GM18867 (cell line): ENCODE measurements at regions not wholly inside any gene's neighbourhood (a gene's known extent, or its start where the extent isn't known, plus 50 kb on each side); places are given as distances from the start of the nearest gene placed in this dataset.

Experiments
- ATAC-seq: cut with Tn5 transposase; IDR thresholded peaks from one replicate; pipeline ENCODE4 v1.9.1; 2021; ENCODE audit warnings: mild to moderate bottlenecking, moderate library complexity; ENCODE audit not compliant: unreplicated experiment

DNA sequence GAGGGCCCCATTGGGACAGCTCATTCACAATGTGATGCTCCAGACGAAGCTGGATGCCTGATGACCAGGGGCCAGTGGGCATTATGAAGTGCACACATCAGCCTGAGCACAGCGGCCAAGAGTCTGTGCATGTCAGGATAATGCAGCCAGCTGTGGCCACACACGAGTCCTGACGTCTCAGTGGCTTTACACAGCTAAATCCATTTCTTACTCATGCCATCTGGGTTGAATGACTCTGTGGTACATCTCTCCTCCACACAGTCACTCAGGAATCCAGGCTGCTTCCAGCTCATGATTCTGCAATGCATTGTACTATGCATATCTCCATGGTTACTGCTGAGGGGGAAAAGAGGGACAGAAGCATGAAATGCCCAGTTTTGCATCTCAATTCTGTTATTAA lies 123.6 kb downstream of the PRLHR start:
- no peak for ATAC-seq

- no peak for ATAC-seq
Observed at GRCh38 chr10:118470470-118470869, 125.0 kb downstream of the PRLHR start.

- ATAC-seq = no peak
Observed at GRCh38 chr10:118467200-118467599, 125.1 kb upstream of the FAM204A start.

- no peak for ATAC-seq
Observed at GRCh38 chr10:118465300-118465874, 123.3 kb upstream of the FAM204A start.

DNA sequence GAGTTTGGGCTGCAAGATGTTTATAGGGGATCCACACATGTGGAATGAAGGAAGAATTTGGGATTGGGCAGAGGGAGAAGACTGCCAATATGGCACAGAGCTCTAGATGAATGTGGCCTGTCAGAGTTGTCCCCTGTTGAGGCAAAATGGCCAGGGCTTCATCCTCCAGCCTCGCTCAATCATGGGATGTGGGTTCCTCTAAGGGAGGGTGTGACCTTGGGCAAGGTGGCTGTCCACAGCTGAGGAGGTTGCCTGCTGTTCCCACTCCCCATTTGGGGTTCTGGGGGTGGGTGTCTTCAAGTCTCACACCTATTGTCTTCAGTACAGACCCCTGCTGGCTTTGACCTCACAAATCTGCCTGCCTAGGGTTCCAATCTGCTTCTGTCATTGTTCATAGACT lies 121.6 kb upstream of the FAM204A start:
- ATAC-seq = no peak

GRCh38 chr10:118462401-118462800 lies 120.3 kb upstream of the FAM204A start:
- no peak for ATAC-seq

- ATAC-seq = peak; percentile 88
Observed at GRCh38 chr10:118459642-118460193, 117.6 kb upstream of the FAM204A start.

DNA sequence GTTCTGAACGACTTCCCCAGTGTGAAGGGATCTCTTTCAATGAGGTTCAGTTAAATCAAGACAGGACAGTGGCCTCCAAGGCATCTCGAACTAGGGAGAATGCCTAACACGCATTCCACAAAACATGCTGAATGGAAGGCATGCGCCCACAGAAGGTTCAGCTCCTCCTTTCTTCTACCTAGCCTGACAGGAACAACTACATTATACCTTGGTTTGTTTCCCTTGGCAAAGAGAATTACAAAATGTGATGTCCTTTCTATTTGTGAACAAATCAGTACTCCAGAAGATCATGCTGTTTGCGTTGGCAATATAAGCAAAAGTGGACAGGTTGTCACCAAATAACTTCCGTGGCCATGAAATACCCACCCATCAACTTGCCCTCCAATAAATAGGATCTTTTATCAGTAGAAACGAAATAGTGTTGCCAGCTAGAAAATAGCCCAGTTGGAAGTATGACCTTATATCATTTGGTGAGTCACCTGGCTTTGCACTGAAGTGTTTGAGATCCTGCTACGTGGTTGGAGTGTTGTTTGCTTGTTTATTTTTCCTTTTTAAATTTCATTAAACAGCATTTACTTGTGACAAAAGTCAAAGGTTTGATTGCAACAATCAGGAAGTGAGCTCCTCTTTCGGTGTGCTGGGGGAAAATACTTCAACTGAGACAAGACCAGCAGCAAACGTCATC lies 117.0 kb upstream of the FAM204A start:
- ATAC-seq = peak; percentile 10

DNA sequence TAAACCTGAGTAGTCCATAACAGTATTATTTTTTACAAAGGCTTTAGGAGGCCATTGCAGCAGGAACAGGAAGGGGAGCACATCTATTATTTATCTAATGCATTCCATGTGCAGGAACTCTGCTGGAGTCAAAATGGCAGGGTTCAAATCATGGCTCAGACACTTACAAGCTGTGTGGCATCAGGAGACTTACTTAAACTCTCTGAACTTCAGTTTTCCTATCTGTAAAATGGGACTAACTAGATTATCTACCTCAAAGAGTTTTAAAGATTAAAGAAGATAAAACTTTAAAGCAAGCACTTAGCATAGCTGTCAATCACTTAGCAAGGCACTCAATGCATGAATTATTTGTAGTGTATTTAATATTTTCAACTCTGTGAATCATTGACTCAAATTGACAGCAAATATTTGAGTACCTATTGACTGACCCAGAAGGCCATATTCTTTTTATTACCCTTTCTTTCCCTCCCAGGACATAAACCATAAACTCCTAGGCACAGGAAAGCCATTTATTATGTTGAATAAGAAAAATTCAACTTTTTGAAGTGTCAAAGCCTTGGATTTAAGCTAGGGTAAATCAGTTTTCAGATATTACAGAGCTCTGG lies 115.8 kb upstream of the FAM204A start:
- no peak for ATAC-seq

DNA sequence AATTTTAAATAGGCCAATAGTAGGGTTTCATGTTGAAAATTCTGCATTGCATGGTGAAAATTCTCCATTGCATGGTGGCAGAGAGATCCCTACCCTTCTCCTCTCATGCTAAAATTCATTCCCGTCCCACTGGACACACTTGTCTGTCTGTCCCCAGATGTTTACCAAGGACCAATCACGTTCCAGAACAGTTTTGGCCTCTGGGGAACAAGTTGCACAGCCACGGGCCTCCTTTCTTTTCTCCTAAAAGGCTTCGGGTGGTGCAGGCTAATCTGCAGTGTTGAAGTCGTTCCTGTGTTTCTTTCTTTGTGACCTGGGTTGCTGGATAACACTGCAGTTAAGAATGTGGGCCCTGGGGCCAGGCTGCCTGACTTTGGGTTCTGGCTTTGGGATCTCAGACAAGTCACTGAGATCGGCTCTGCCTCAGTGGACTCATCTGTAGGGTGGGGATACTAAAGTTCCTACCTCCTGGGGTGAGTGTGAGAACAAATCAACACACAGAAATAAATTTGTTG lies 113.1 kb upstream of the FAM204A start:
- ATAC-seq = no peak

DNA sequence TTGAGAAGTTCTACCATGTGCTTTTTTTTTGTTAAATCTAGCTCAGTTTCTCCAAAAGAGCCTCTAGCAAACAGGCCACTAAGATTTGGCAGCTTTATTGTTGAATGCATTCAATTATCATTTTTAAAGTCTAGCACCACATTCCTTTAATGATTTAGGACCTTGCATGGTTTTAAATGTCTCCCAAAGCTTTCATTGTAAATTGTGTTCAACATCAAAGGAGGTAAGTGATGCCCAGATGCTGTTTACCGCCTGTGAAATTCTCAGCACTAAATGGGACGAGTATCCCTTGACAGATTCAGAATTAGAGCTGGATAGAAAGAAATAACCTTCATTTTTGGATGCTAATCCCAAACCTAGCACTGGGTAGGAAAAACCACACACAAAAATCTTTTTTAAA lies 112.1 kb upstream of the FAM204A start:
- no peak for ATAC-seq

DNA sequence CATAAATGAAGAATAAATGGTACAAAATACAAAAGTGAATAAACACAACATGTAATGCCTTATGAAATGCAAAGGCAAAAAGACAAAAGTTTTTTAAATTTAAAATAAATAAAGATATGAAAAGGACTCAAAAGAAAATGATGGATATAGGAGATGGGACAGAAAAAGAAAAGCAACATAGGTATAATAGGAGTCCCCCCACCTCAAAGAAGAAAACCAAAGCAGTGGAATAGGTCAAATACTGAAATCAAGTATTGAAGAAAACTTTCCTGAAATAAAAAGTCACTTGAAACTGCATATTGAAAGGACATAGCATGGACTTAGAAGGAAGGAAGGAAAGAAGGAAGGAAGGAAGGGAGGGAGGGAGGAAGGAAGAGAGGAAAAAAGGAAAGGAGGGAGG lies 110.0 kb upstream of the FAM204A start:
- no peak for ATAC-seq

DNA sequence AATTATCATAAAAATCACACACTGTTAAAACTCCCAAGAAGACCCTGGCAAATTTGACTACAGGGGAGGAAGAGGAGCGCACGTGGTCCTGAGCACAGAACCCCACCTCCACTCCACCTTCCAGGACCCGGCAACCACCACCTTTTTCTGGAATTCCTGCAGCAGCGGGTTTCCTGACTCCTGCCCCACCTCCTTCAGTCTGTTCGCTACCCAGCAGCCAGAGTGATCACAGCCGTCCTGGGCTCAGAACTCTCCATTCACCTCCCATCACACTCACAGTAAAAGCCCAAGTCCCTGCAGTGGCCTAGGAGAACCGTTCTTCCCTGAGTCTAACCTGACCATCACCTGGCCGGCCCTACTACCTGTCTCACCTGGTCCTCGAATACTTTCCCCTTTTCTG lies 107.4 kb upstream of the FAM204A start:
- ATAC-seq = no peak

GRCh38 chr10:118448744-118449143 lies 106.6 kb upstream of the FAM204A start:
- no peak for ATAC-seq

DNA sequence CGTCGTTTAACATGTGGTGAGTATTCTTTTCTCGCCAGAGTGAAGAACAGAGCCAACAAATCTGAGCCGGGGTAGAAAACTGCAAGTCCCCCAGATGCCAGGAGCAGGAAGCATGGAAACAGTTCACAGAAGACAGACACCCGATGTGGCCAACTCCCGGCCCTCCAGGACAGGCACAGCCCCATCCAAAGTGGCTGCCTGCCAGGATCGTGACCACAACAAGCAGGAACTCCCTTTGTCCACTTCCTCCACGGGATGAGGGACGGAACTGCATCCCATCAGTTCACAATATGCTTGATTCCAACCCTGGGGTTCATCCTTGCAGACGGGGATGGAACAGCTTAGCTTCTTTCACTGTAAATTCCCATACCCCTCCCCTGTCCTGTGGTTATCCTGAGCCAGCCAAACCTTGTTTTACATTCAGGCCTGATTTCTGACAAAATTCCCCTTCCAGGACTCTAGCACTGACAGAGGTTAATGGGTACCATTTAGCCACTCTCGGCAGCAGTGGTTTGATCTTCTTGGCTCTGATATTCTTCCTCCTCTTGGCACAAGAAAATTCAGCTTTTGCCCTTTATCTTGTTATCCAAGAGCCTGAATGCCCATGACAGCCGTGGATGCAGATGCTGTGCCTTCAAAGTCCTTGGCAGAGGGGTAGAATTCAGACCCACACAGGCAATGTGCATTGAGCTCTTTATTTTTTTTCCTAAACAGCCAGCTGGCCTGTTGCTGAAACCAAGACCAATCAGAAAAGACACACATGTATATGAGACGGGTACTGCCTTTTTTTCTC lies 105.5 kb upstream of the FAM204A start:
- ATAC-seq = no peak

GRCh38 chr10:118445535-118445934 lies 103.4 kb upstream of the FAM204A start:
- no peak for ATAC-seq

DNA sequence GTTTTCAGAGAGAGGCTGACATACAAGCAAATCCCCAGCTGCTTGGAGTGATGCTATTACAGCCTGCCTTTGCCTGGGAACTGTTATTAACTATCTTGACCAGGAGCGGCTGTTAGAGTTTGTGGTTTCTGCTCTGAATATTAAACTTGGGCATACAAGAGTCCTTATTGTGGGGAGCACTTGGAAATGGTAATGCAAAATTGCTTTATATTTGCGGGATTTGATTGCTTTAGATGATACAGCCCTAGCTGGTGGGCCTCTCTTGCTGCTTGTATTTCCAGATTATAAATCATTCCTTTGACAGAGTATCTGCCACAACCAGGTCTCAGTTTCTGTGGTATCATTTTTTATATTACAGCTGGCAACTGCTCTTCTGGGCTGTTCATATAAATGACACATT lies 101.9 kb upstream of the FAM204A start:
- no peak for ATAC-seq

GRCh38 chr10:118442032-118442431 lies 99.9 kb upstream of the FAM204A start:
- no peak for ATAC-seq

DNA sequence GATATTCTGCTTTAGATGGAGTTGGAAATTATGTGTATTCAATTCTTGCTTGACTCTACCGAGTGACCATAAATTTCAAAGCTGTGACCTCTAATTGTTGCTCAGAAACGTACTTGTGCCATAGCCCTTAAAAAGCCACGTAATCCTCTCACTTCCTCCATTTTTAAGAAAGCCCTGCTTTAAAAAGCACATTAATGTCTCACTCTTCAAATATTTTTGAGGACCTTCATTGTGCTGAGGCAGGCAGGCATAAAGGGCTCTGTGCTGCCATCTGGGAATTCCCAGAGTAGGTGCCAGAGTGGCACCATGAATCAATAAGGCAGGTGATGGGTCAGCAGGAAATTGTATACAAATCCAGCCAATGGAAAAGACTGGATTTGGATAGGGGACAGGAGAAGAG lies 97.7 kb upstream of the FAM204A start:
- ATAC-seq = no peak

- ATAC-seq = no peak
Observed at GRCh38 chr10:118436742-118437141, 94.6 kb upstream of the FAM204A start.

GRCh38 chr10:118430190-118430589 lies 88.1 kb upstream of the FAM204A start:
- no peak for ATAC-seq
